ENCODE measurements at regions not wholly inside any gene's neighbourhood (a gene's known extent, or its start where the extent isn't known, plus 50 kb on each side); places are given as distances from the start of the nearest gene placed in this dataset.
"Not testable (repeated sequence)": the region's sequence is repeated elsewhere in the genome, so short reads cannot be mapped to it uniquely, and the experiment has no call there.

- DNase-seq = no peak
Measured at GRCh38 chr20:52004715-52005114, 186.9 kb downstream of the ZFP64 start.

- peak; percentile 86 for DNase-seq
Measured at GRCh38 chr20:52004018-52004417, 187.6 kb downstream of the ZFP64 start.

- no peak for DNase-seq
Measured at GRCh38 chr20:52003415-52003814, 188.2 kb downstream of the ZFP64 start.

GRCh38 chr20:52001999-52002666 is 189.4 kb downstream of the ZFP64 start:
- no peak for DNase-seq

GRCh38 chr20:51997281-51997936 is 194.2 kb downstream of the ZFP64 start:
- DNase-seq = not testable (repeated sequence)

GRCh38 chr20:51995551-51995951 is 193.2 kb upstream of the SALL4 start:
- no peak for DNase-seq

GRCh38 chr20:51994751-51995417 is 192.6 kb upstream of the SALL4 start:
- DNase-seq = no peak

- no peak for DNase-seq
Measured at GRCh38 chr20:51987812-51988211, 185.5 kb upstream of the SALL4 start.

- no peak for DNase-seq
Measured at GRCh38 chr20:51985013-51985415, 182.7 kb upstream of the SALL4 start.

GRCh38 chr20:51980277-51980676 is 178.0 kb upstream of the SALL4 start:
- DNase-seq = no peak

GRCh38 chr20:51979226-51979625 is 176.9 kb upstream of the SALL4 start:
- DNase-seq = no peak

- DNase-seq = no peak
Measured at GRCh38 chr20:51978070-51978501, 175.8 kb upstream of the SALL4 start.

GRCh38 chr20:51972056-51972455 is 169.7 kb upstream of the SALL4 start:
- DNase-seq = no peak

GRCh38 chr20:51970858-51971257 is 168.5 kb upstream of the SALL4 start:
- DNase-seq = no peak

GRCh38 chr20:51969191-51969590 is 166.9 kb upstream of the SALL4 start:
- DNase-seq = no peak

- DNase-seq = no peak
Measured at GRCh38 chr20:51968151-51968550, 165.8 kb upstream of the SALL4 start.

GRCh38 chr20:51966296-51966971 is 164.1 kb upstream of the SALL4 start:
- no peak for DNase-seq

GRCh38 chr20:51961964-51962761 is 159.8 kb upstream of the SALL4 start:
- no peak for DNase-seq

GRCh38 chr20:51960047-51960675 is 157.8 kb upstream of the SALL4 start:
- no peak for DNase-seq

GRCh38 chr20:51959066-51959542 is 156.8 kb upstream of the SALL4 start:
- DNase-seq = no peak

- no peak for DNase-seq
Measured at GRCh38 chr20:51958099-51959065, 156.1 kb upstream of the SALL4 start.

All from NCI-H524 treated with DMSO at 0.1 percent for 48 hours (cell line).